Neuronal stem cell (in vitro differentiated cells): ENCODE measurements at regions not wholly inside any gene's neighbourhood (a gene's known extent, or its start where the extent isn't known, plus 50 kb on each side); places are given as distances from the start of the nearest gene placed in this dataset.

Experiments
- DNase-seq: peaks from one replicate; pipeline ENCODE4 v3.0.0-alpha.2; 2013; ENCODE audit warnings: low spot score
- H2AFZ ChIP-seq: one replicate; pipeline ENCODE4 v1.6.1; 2013; ENCODE audit warnings: mild to moderate bottlenecking, low read length, inconsistent platforms
- H2AK5ac ChIP-seq: 2 replicates; pipeline ENCODE4 v1.6.1; 2013; ENCODE audit warnings: low read depth, mild to moderate bottlenecking, inconsistent platforms, low read length, moderate library complexity, mixed read lengths
- H2BK120ac ChIP-seq: 2 replicates; pipeline ENCODE4 v1.6.1; 2013; ENCODE audit warnings: low read depth, mild to moderate bottlenecking, inconsistent platforms, low read length, moderate library complexity, mixed read lengths
- H2BK12ac ChIP-seq: one replicate; pipeline ENCODE4 v1.6.1; 2013; ENCODE audit warnings: low read length, inconsistent platforms
- H2BK15ac ChIP-seq: 2 replicates; pipeline ENCODE4 v1.6.1; 2013; ENCODE audit warnings: mild to moderate bottlenecking, low read length, inconsistent platforms, mixed read lengths
- H2BK5ac ChIP-seq: one replicate; pipeline ENCODE4 v1.6.1; 2013; ENCODE audit warnings: inconsistent platforms, mild to moderate bottlenecking, low read length, moderate library complexity
- H3K14ac ChIP-seq: one replicate; pipeline ENCODE4 v1.6.1; 2013; ENCODE audit warnings: low read length, inconsistent platforms
- H3K18ac ChIP-seq: 2 replicates; pipeline ENCODE4 v1.6.1; 2013; ENCODE audit warnings: low read length, inconsistent platforms
- H3K23ac ChIP-seq: 2 replicates; pipeline ENCODE4 v1.6.1; 2013; ENCODE audit warnings: low read depth, mild to moderate bottlenecking, mixed read lengths, low read length, inconsistent platforms; ENCODE audit not compliant: poor library complexity
- H3K27ac ChIP-seq: replicated peaks from 3 replicates; pipeline ENCODE4 v1.5.1; 2013; ENCODE audit warnings: low read length, inconsistent platforms
- H3K27me3 ChIP-seq, 3 experiments: 2 replicates each; pipeline ENCODE4 v1.6.1; 2013; ENCODE audit warnings: low read length in 3 of 3, mild to moderate bottlenecking in 2 of 3, inconsistent platforms in 1 of 3, low read depth in 1 of 3, mixed read lengths in 1 of 3, moderate library complexity in 1 of 3; ENCODE audit not compliant: control insufficient read depth in 3 of 3, insufficient read depth in 3 of 3
- H3K36me3 ChIP-seq, 2 donors: replicated peaks in 1 of 2; 2 replicates each; pipeline ENCODE4 v1.6.1; 2013; ENCODE audit warnings: low read length in 2 of 2; ENCODE audit not compliant: control insufficient read depth in 2 of 2, insufficient read depth in 2 of 2
- H3K4ac ChIP-seq: 2 replicates; pipeline ENCODE4 v1.6.1; 2013; ENCODE audit warnings: inconsistent platforms, mild to moderate bottlenecking, low read length, moderate library complexity
- H3K4me1 ChIP-seq, 2 donors: 1 replicate in 1 of 2; 2 replicates in 1 of 2; pipeline ENCODE4 v1.6.1; 2013; ENCODE audit warnings: low read length in 2 of 2, low read depth in 1 of 2; ENCODE audit not compliant: control insufficient read depth in 2 of 2, insufficient read depth in 1 of 2
- H3K4me2 ChIP-seq: one replicate; pipeline ENCODE4 v1.6.1; 2013; ENCODE audit warnings: mild to moderate bottlenecking, low read length, inconsistent platforms; ENCODE audit not compliant: insufficient read depth, poor library complexity, severe bottlenecking
- H3K4me3 ChIP-seq, 2 donors: 2 replicates each; pipeline ENCODE4 v1.5.1; 2013; ENCODE audit warnings: low read length in 2 of 2, mild to moderate bottlenecking in 2 of 2, inconsistent platforms in 1 of 2, moderate library complexity in 1 of 2
- H3K79me1 ChIP-seq: one replicate; pipeline ENCODE4 v1.6.1; 2013; ENCODE audit warnings: low read depth, mild to moderate bottlenecking, inconsistent platforms, low read length, moderate library complexity
- H3K9ac ChIP-seq: one replicate; pipeline ENCODE4 v1.6.1; 2013; ENCODE audit warnings: mild to moderate bottlenecking, low read depth, low read length, inconsistent platforms; ENCODE audit not compliant: poor library complexity
- H3K9me3 ChIP-seq, 2 donors: replicated peaks in 1 of 2; 2 replicates each; pipeline versions ENCODE3 to v1.6.1; 2013; ENCODE audit warnings: low read length in 2 of 2, mild to moderate bottlenecking in 2 of 2, inconsistent platforms in 1 of 2, low read depth in 1 of 2, mixed read lengths in 1 of 2, moderate library complexity in 1 of 2; ENCODE audit not compliant: control insufficient read depth in 2 of 2, insufficient read depth in 1 of 2
- H4K8ac ChIP-seq: one replicate; pipeline ENCODE4 v1.6.1; 2013; ENCODE audit warnings: low read depth, mild to moderate bottlenecking, inconsistent platforms, low read length, moderate library complexity
- H4K91ac ChIP-seq: one replicate; pipeline ENCODE4 v1.6.1; 2013; ENCODE audit warnings: low read length, low read depth, mild to moderate bottlenecking, inconsistent platforms; ENCODE audit not compliant: poor library complexity
- WGBS, 2 donors: extraction: QIAGEN DNeasy Blood & Tissue Kit; methylation state at CpG; one replicate each; pipeline ENCODE4 v1.1.7; 2013; ENCODE audit warnings: missing lambda C conversion rate in 2 of 2, mixed read lengths in 1 of 2; ENCODE audit not compliant: insufficient read length in 2 of 2, insufficient replicate concordance in 1 of 2; ENCODE audit errors: extremely low coverage in 2 of 2; 5-methylcytosine and 5-hydroxymethylcytosine counted together

GRCh38 chr5:109574985-109575384 is 114.7 kb upstream of the MAN2A1 start:
- no peak overlapping the region for H3K14ac ChIP-seq
- H3K18ac ChIP-seq: no peak overlapping the region
- H3K4me2 ChIP-seq: no peak overlapping the region
- no peaks in the 10 kb centered on the region for H3K27me3 ChIP-seq
- no peak overlapping the region for H4K91ac ChIP-seq
- no peak overlapping the region for H3K27ac ChIP-seq
- DNase-seq: no peak
- H2AFZ ChIP-seq: no peak overlapping the region
- no peak overlapping the region for H2BK15ac ChIP-seq
- H2AK5ac ChIP-seq: no peak overlapping the region
- no peak overlapping the region for H2BK12ac ChIP-seq
- no peak overlapping the region for H4K8ac ChIP-seq
- H3K4ac ChIP-seq: no peak overlapping the region
- H3K9ac ChIP-seq: no peak overlapping the region
- no peak overlapping the region for H2BK120ac ChIP-seq
- H3K4me1 ChIP-seq: no peaks in the 10 kb centered on the region
- no peak overlapping the region for H3K23ac ChIP-seq
- no peaks in the 10 kb centered on the region for H3K36me3 ChIP-seq
- no peak overlapping the region for H3K4me3 ChIP-seq
- no peaks in the 10 kb centered on the region for H3K79me1 ChIP-seq
- no peaks in the 10 kb centered on the region for H3K9me3 ChIP-seq
- H2BK5ac ChIP-seq: no peak overlapping the region

GRCh38 chr5:109573766-109574165 is 116.0 kb upstream of the MAN2A1 start:
- Histone ChIP-seq H3K9me3 (no peaks in the 10 kb centered on the region), H2BK12ac (no peak overlapping the region), H2BK120ac (no peak overlapping the region), H3K4me1 (no peaks in the 10 kb centered on the region), H3K23ac (no peak overlapping the region), H3K36me3 (no peaks in the 10 kb centered on the region), H2AFZ (no peak overlapping the region), H2BK5ac (no peak overlapping the region), H2AK5ac (no peak overlapping the region), H3K27me3 (no peaks in the 10 kb centered on the region), H3K9ac (no peak overlapping the region), H3K79me1 (no peaks in the 10 kb centered on the region), H3K4ac (no peak overlapping the region), H4K91ac (no peak overlapping the region), H3K27ac (no peak overlapping the region), H3K14ac (no peak overlapping the region), H4K8ac (no peak overlapping the region), H2BK15ac (no peak overlapping the region), H3K18ac (no peak overlapping the region), H3K4me2 (no peak overlapping the region), H3K4me3 (no peak overlapping the region)
- no CpG with 5 or more reads among the region's 3 CpGs for WGBS, 2 donors
- no peak for DNase-seq

DNA sequence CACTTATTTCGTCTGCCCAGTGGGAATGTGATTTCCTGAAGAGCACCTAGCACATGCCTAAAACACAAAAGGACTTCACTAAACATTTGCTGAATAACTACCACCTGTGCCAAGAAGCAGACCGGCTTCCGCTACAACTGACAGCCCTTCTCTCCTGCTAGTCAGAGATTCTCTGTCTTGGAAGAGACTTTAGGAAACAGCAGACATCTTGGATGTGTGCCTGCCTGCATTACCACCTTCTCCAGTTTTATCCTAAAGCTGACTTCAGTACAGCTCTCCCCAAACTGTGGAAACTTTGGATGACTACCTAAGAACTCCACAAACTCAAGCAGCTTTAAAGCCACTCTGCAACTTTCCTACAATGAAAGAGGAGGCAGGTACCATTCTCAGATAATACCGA is 116.5 kb upstream of the MAN2A1 start:
- H2BK120ac ChIP-seq: no peak overlapping the region
- H3K36me3 ChIP-seq: no peaks in the 10 kb centered on the region
- no peak overlapping the region for H3K23ac ChIP-seq
- no peak overlapping the region for H2AFZ ChIP-seq
- no peak overlapping the region for H4K91ac ChIP-seq
- H3K27ac ChIP-seq: no peak overlapping the region
- H3K4ac ChIP-seq: no peak overlapping the region
- H3K9me3 ChIP-seq: no peaks in the 10 kb centered on the region
- no peaks in the 10 kb centered on the region for H3K4me1 ChIP-seq
- H3K27me3 ChIP-seq: no peaks in the 10 kb centered on the region
- H2BK12ac ChIP-seq: no peak overlapping the region
- no peak overlapping the region for H2AK5ac ChIP-seq
- no peak overlapping the region for H3K14ac ChIP-seq
- H3K18ac ChIP-seq: no peak overlapping the region
- no peak overlapping the region for H3K9ac ChIP-seq
- no peak overlapping the region for H3K4me2 ChIP-seq
- DNase-seq: no peak
- H3K79me1 ChIP-seq: no peaks in the 10 kb centered on the region
- H2BK5ac ChIP-seq: no peak overlapping the region
- no CpG with 5 or more reads among the region's 4 CpGs for WGBS, 2 donors
- no peak overlapping the region for H4K8ac ChIP-seq
- no peak overlapping the region for H2BK15ac ChIP-seq
- H3K4me3 ChIP-seq: no peak overlapping the region

- H3K36me3 ChIP-seq: no peaks in the 10 kb centered on the region
- no peaks in the 10 kb centered on the region for H3K9me3 ChIP-seq
- H4K91ac ChIP-seq: no peak overlapping the region
- H3K14ac ChIP-seq: no peak overlapping the region
- no peaks in the 10 kb centered on the region for H3K79me1 ChIP-seq
- H4K8ac ChIP-seq: no peak overlapping the region
- no peak overlapping the region for H2BK120ac ChIP-seq
- H3K4ac ChIP-seq: no peak overlapping the region
- no peak overlapping the region for H3K9ac ChIP-seq
- H3K27ac ChIP-seq: no peak overlapping the region
- no peaks in the 10 kb centered on the region for H3K27me3 ChIP-seq
- no peak for DNase-seq
- H3K23ac ChIP-seq: no peak overlapping the region
- H3K4me3 ChIP-seq: no peak overlapping the region
- H3K18ac ChIP-seq: no peak overlapping the region
- H2AK5ac ChIP-seq: no peak overlapping the region
- H2BK5ac ChIP-seq: no peak overlapping the region
- H2AFZ ChIP-seq: no peak overlapping the region
- H3K4me1 ChIP-seq: no peaks in the 10 kb centered on the region
- no peak overlapping the region for H2BK12ac ChIP-seq
- H3K4me2 ChIP-seq: no peak overlapping the region
- no CpG with 5 or more reads among the region's 1 CpG for WGBS, 2 donors
- H2BK15ac ChIP-seq: no peak overlapping the region
These were observed 117.9 kb upstream of the MAN2A1 start for GRCh38 chr5:109571785-109572184.
